ENCODE measurements at regions not wholly inside any gene's neighbourhood (a gene's known extent, or its start where the extent isn't known, plus 50 kb on each side); places are given as distances from the start of the nearest gene placed in this dataset.

GRCh38 chr4:26132858-26133257 is 188.0 kb upstream of the RBPJ start:
- no peak for TF ChIP-seq CTCF (IDR thresholded peaks at IDR 0.05)
- TF ChIP-seq POLR2A (IDR thresholded peaks at IDR 0.05): no peak
